ENCODE measurements at regions not wholly inside any gene's neighbourhood (a gene's known extent, or its start where the extent isn't known, plus 50 kb on each side); places are given as distances from the start of the nearest gene placed in this dataset.
"Not testable (repeated sequence)": the region's sequence is repeated elsewhere in the genome, so short reads cannot be mapped to it uniquely, and the experiment has no call there.

GRCh38 chr5:89181546-89181945 lies 298.6 kb upstream of the MEF2C start:
- DNase-seq = no peak

- no peak for DNase-seq
Measured at GRCh38 chr5:89179731-89180130, 296.7 kb upstream of the MEF2C start.

- DNase-seq = no peak
Measured at GRCh38 chr5:89178541-89178940, 295.6 kb upstream of the MEF2C start.

- DNase-seq = no peak
Measured at GRCh38 chr5:89173528-89173927, 290.5 kb upstream of the MEF2C start.

GRCh38 chr5:89168766-89169165 lies 285.8 kb upstream of the MEF2C start:
- DNase-seq = no peak

GRCh38 chr5:89164703-89165102 lies 281.7 kb upstream of the MEF2C start:
- not testable (repeated sequence) for DNase-seq

- DNase-seq = no peak
Measured at GRCh38 chr5:89156226-89156625, 273.2 kb upstream of the MEF2C start.

GRCh38 chr5:89147031-89147430 lies 264.0 kb upstream of the MEF2C start:
- DNase-seq = no peak

GRCh38 chr5:89137148-89137547 lies 254.2 kb upstream of the MEF2C start:
- no peak for DNase-seq

- no peak for DNase-seq
Measured at GRCh38 chr5:89133975-89134374, 251.0 kb upstream of the MEF2C start.

GRCh38 chr5:89133129-89133528 lies 250.1 kb upstream of the MEF2C start:
- no peak for DNase-seq

- DNase-seq = no peak
Measured at GRCh38 chr5:89130851-89131250, 247.9 kb upstream of the MEF2C start.

GRCh38 chr5:89129941-89130340 lies 247.0 kb upstream of the MEF2C start:
- no peak for DNase-seq

GRCh38 chr5:89128906-89129625 lies 246.1 kb upstream of the MEF2C start:
- no peak for DNase-seq

- DNase-seq = no peak
Measured at GRCh38 chr5:89128092-89128491, 245.1 kb upstream of the MEF2C start.

- no peak for DNase-seq
Measured at GRCh38 chr5:89127191-89127590, 244.2 kb upstream of the MEF2C start.

GRCh38 chr5:89125372-89125771 lies 242.4 kb upstream of the MEF2C start:
- no peak for DNase-seq

GRCh38 chr5:89123581-89123980 lies 240.6 kb upstream of the MEF2C start:
- DNase-seq = no peak

- DNase-seq = no peak
Measured at GRCh38 chr5:89120719-89121118, 237.7 kb upstream of the MEF2C start.

GRCh38 chr5:89117124-89117644 lies 234.2 kb upstream of the MEF2C start:
- no peak for DNase-seq

GRCh38 chr5:89110916-89111646 lies 228.1 kb upstream of the MEF2C start:
- no peak for DNase-seq

- no peak for DNase-seq
Measured at GRCh38 chr5:89106480-89106879, 223.5 kb upstream of the MEF2C start.

GRCh38 chr5:89105836-89106235 lies 222.9 kb upstream of the MEF2C start:
- DNase-seq = no peak

- no peak for DNase-seq
Measured at GRCh38 chr5:89105171-89105695, 222.2 kb upstream of the MEF2C start.
